A673 (cell line): ENCODE measurements at regions not wholly inside any gene's neighbourhood (a gene's known extent, or its start where the extent isn't known, plus 50 kb on each side); places are given as distances from the start of the nearest gene placed in this dataset.

ENCODE experiments used
- EZH2 ChIP-seq: fragments of 200-600 bp; sonication (generic); IDR thresholded peaks from 2 replicates; pipeline ENCODE4 v1.6.1; 2017; ENCODE audit warnings: borderline replicate concordance, low read depth, mild to moderate bottlenecking, mixed read lengths, antibody characterized with exemption, low read length; ENCODE audit not compliant: poor library complexity, severe bottlenecking
- TF ChIP-seq, protein P1 (sequence below): fragments of 300-800, 200-600 bp; sonication (generic); conservative IDR thresholded peaks from 2 replicates; pipeline ENCODE4 v1.5.1; 2017; ENCODE audit warnings: low read depth, mild to moderate bottlenecking, antibody characterized with exemption, low read length, moderate library complexity, mixed read lengths

DNA sequence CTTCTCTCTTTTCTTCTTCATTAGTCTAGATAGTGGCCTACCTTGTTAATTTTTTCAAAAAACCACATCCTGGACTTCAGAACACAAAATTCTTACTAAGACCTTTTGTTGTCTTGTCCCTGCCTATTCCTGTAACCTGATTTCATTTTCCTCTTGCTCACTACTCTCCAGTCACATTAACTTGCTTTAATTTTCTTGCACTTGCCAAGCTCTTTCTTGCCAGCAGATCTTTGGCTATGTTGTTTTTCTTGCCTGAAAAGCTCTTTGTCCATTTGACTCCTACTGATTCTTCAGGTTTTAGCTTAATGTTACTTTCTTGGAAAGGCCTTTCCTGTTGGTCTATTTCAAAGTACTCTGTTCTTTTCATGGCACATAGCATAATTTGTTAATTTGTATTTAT is 356.8 kb downstream of the OSTF1 start:
- TF ChIP-seq, protein P1, sequence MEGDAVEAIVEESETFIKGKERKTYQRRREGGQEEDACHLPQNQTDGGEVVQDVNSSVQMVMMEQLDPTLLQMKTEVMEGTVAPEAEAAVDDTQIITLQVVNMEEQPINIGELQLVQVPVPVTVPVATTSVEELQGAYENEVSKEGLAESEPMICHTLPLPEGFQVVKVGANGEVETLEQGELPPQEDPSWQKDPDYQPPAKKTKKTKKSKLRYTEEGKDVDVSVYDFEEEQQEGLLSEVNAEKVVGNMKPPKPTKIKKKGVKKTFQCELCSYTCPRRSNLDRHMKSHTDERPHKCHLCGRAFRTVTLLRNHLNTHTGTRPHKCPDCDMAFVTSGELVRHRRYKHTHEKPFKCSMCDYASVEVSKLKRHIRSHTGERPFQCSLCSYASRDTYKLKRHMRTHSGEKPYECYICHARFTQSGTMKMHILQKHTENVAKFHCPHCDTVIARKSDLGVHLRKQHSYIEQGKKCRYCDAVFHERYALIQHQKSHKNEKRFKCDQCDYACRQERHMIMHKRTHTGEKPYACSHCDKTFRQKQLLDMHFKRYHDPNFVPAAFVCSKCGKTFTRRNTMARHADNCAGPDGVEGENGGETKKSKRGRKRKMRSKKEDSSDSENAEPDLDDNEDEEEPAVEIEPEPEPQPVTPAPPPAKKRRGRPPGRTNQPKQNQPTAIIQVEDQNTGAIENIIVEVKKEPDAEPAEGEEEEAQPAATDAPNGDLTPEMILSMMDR: no peak
- TF ChIP-seq EZH2: no peak
